ENCODE measurements at regions not wholly inside any gene's neighbourhood (a gene's known extent, or its start where the extent isn't known, plus 50 kb on each side); places are given as distances from the start of the nearest gene placed in this dataset.

GRCh38 chrX:45888518-45888917, 656.7 kb downstream of the ZNF674 start:
- H3K4me3 ChIP-seq (ENCODE audit: control insufficient read depth, low read depth, low read length), result no peak overlapping the region
- DNase-seq (ENCODE audit: low read depth), result no peak
- TF ChIP-seq CTCF (IDR thresholded peaks at IDR 0.05; ENCODE audit: control insufficient read depth, insufficient read depth, low read depth, low read length, missing control alignments), result no peak

- H3K4me3 ChIP-seq (ENCODE audit: control insufficient read depth, low read depth, low read length), result no peak overlapping the region
- TF ChIP-seq CTCF (IDR thresholded peaks at IDR 0.05; ENCODE audit: control insufficient read depth, insufficient read depth, low read depth, low read length, missing control alignments), result no peak
- DNase-seq (ENCODE audit: low read depth), result no peak
These were observed 659.3 kb downstream of the ZNF674 start for GRCh38 chrX:45885931-45886330.

- no peak for DNase-seq (ENCODE audit: low read depth)
- no peak overlapping the region for H3K4me3 ChIP-seq (ENCODE audit: control insufficient read depth, low read depth, low read length)
- no peak for TF ChIP-seq CTCF (IDR thresholded peaks at IDR 0.05; ENCODE audit: control insufficient read depth, insufficient read depth, low read depth, low read length, missing control alignments)
These were observed 665.7 kb downstream of the ZNF674 start for GRCh38 chrX:45879512-45879911.

GRCh38 chrX:45876206-45876605, 669.0 kb downstream of the ZNF674 start:
- no peak for DNase-seq (ENCODE audit: low read depth)
- no peak for TF ChIP-seq CTCF (IDR thresholded peaks at IDR 0.05; ENCODE audit: control insufficient read depth, insufficient read depth, low read depth, low read length, missing control alignments)

GRCh38 chrX:45873781-45874180, 671.4 kb downstream of the ZNF674 start:
- no peak for TF ChIP-seq CTCF (IDR thresholded peaks at IDR 0.05; ENCODE audit: control insufficient read depth, insufficient read depth, low read depth, low read length, missing control alignments)
- no peak for DNase-seq (ENCODE audit: low read depth)
- no peak overlapping the region for H3K4me3 ChIP-seq (ENCODE audit: control insufficient read depth, low read depth, low read length)

More at GRCh38 chrX:45876206-45876605, 669.0 kb downstream of the ZNF674 start:
- no peak overlapping the region for H3K4me3 ChIP-seq (ENCODE audit: control insufficient read depth, low read depth, low read length)

GRCh38 chrX:45872480-45872879, 671.8 kb upstream of the DIPK2B start:
- no peak for DNase-seq (ENCODE audit: low read depth)
- no peak for TF ChIP-seq CTCF (IDR thresholded peaks at IDR 0.05; ENCODE audit: control insufficient read depth, insufficient read depth, low read depth, low read length, missing control alignments)
- H3K4me3 ChIP-seq (ENCODE audit: control insufficient read depth, low read depth, low read length), result no peak overlapping the region

GRCh38 chrX:45868425-45868824, 667.7 kb upstream of the DIPK2B start:
- no peak overlapping the region for H3K4me3 ChIP-seq (ENCODE audit: control insufficient read depth, low read depth, low read length)
- TF ChIP-seq CTCF (IDR thresholded peaks at IDR 0.05; ENCODE audit: control insufficient read depth, insufficient read depth, low read depth, low read length, missing control alignments), result no peak
- DNase-seq (ENCODE audit: low read depth), result no peak

Measured in AG09309 (cell line).